Fibroblast of lung (primary cell): ENCODE measurements at regions not wholly inside any gene's neighbourhood (a gene's known extent, or its start where the extent isn't known, plus 50 kb on each side); places are given as distances from the start of the nearest gene placed in this dataset.
A peak's percentile ranks its signal among the peaks of the same experiment; 100 is the strongest.

Experiments used
- DNase-seq, 2 donors: peaks; one replicate each; pipeline versions ENCODE4 v3.0.0 to v3.0.0-alpha.2; 2010; ENCODE audit warnings: low read depth in 2 of 2
- H2AFZ ChIP-seq: 2 replicates; pipeline ENCODE4 v1.5.1; 2012; ENCODE audit warnings: low read length, control low read depth, inconsistent platforms
- H3K27ac ChIP-seq: 2 replicates; pipeline ENCODE4 v1.5.1; 2011; ENCODE audit warnings: low read length, control low read depth; ENCODE audit not compliant: insufficient read depth
- H3K27me3 ChIP-seq: 2 replicates; pipeline ENCODE4 v1.5.1; 2011; ENCODE audit warnings: mild to moderate bottlenecking, low read length; ENCODE audit not compliant: control insufficient read depth, insufficient read depth
- H3K36me3 ChIP-seq: 2 replicates; pipeline ENCODE4 v1.5.1; 2011; ENCODE audit warnings: low read length; ENCODE audit not compliant: control insufficient read depth, insufficient read depth
- H3K4me1 ChIP-seq: 2 replicates; pipeline ENCODE4 v1.5.1; 2011; ENCODE audit warnings: low read length; ENCODE audit not compliant: control insufficient read depth, insufficient read depth; ENCODE audit errors: extremely low read depth
- H3K4me2 ChIP-seq: 2 replicates; pipeline ENCODE4 v1.5.1; 2011; ENCODE audit warnings: low read length, control low read depth; ENCODE audit not compliant: insufficient read depth; ENCODE audit errors: extremely low read depth
- H3K4me3 ChIP-seq, 4 experiments: fragments of 200-600 bp in 1 of 4; sonication (generic) in 1 of 4; replicated peaks in 1 of 4; 2 replicates each; pipeline ENCODE4 v1.5.1; 2011 to 2016; ENCODE audit warnings: low read length in 4 of 4, low read depth in 3 of 4, mild to moderate bottlenecking in 3 of 4, control low read depth in 2 of 4, inconsistent platforms in 1 of 4, mixed read lengths in 1 of 4; ENCODE audit not compliant: insufficient read depth in 1 of 4; ENCODE audit errors: control extremely low read depth in 1 of 4
- H3K79me2 ChIP-seq: 2 replicates; pipeline ENCODE4 v1.5.1; 2012; ENCODE audit warnings: mild to moderate bottlenecking, low read length, inconsistent platforms; ENCODE audit not compliant: control insufficient read depth, insufficient read depth
- H3K9ac ChIP-seq: 2 replicates; pipeline ENCODE4 v1.5.1; 2011; ENCODE audit warnings: mild to moderate bottlenecking, low read length, control low read depth; ENCODE audit not compliant: insufficient read depth
- H3K9me3 ChIP-seq: 2 replicates; pipeline ENCODE4 v1.5.1; 2012; ENCODE audit warnings: low read depth, low read length; ENCODE audit not compliant: control insufficient read depth, insufficient read depth
- H4K20me1 ChIP-seq: 2 replicates; pipeline ENCODE4 v1.5.1; 2011; ENCODE audit warnings: low read length; ENCODE audit not compliant: control insufficient read depth, insufficient read depth; ENCODE audit errors: extremely low read depth
- CTCF ChIP-seq, 2 donors: IDR thresholded peaks in 1 of 2; conservative IDR thresholded peaks in 1 of 2; 1 replicate in 1 of 2; 2 replicates in 1 of 2; pipeline ENCODE4 v1.5.1; 2011 to 2012; ENCODE audit warnings: low read length in 2 of 2, control low read depth in 1 of 2, inconsistent platforms in 1 of 2, low read depth in 1 of 2, mild to moderate bottlenecking in 1 of 2
- EZH2 ChIP-seq: IDR thresholded peaks from 2 replicates; pipeline ENCODE4 v1.5.1; 2012; ENCODE audit warnings: low read length, control low read depth, mild to moderate bottlenecking; ENCODE audit errors: missing control alignments

- no peaks in the 10 kb centered on the region for H3K4me1 ChIP-seq
- peak in 1 of 2 donors; percentile 67 for DNase-seq
- H3K4me3 ChIP-seq, result no peak overlapping the region
- no peaks in the 10 kb centered on the region for H3K9me3 ChIP-seq
- no peak overlapping the region for H3K4me2 ChIP-seq
- H3K36me3 ChIP-seq, result no peaks in the 10 kb centered on the region
- no peak overlapping the region for H3K9ac ChIP-seq
- H3K27ac ChIP-seq, result no peak overlapping the region
- no peak overlapping the region for H2AFZ ChIP-seq
- H4K20me1 ChIP-seq, result no peaks in the 10 kb centered on the region
- no peaks in the 10 kb centered on the region for H3K79me2 ChIP-seq
- TF ChIP-seq EZH2, result no peak
- TF ChIP-seq CTCF (conservative IDR thresholded peaks at IDR 0.05 in 1 of 2, IDR thresholded peaks at IDR 0.05 in 1 of 2; ENCODE audit: low read depth in 1 of 2, low read length in 2 of 2), result no peak
- H3K27me3 ChIP-seq, result no peaks in the 10 kb centered on the region
Measured at GRCh38 chr13:34654203-34654602, 287.9 kb upstream of the NBEA start.

GRCh38 chr13:34654647-34655046 is 287.4 kb upstream of the NBEA start:
- Histone ChIP-seq H3K4me1 (no peaks in the 10 kb centered on the region), H3K79me2 (no peaks in the 10 kb centered on the region), H4K20me1 (no peaks in the 10 kb centered on the region), H2AFZ (no peak overlapping the region), H3K36me3 (no peaks in the 10 kb centered on the region), H3K4me2 (no peak overlapping the region), H3K27ac (no peak overlapping the region), H3K9me3 (no peaks in the 10 kb centered on the region), H3K9ac (no peak overlapping the region), H3K4me3 (no peak overlapping the region), H3K27me3 (no peaks in the 10 kb centered on the region)
- TF ChIP-seq CTCF (conservative IDR thresholded peaks at IDR 0.05 in 1 of 2, IDR thresholded peaks at IDR 0.05 in 1 of 2; ENCODE audit: low read depth in 1 of 2, low read length in 2 of 2), result no peak
- TF ChIP-seq EZH2, result no peak
- peak in 1 of 2 donors; percentile 77 for DNase-seq

- H3K27ac ChIP-seq, result no peak overlapping the region
- no peaks in the 10 kb centered on the region for H3K36me3 ChIP-seq
- H4K20me1 ChIP-seq, result no peaks in the 10 kb centered on the region
- no peak overlapping the region for H2AFZ ChIP-seq
- no peaks in the 10 kb centered on the region for H3K27me3 ChIP-seq
- no peak overlapping the region for H3K9ac ChIP-seq
- no peak for TF ChIP-seq EZH2
- no peak for TF ChIP-seq CTCF (conservative IDR thresholded peaks at IDR 0.05 in 1 of 2, IDR thresholded peaks at IDR 0.05 in 1 of 2; ENCODE audit: low read depth in 1 of 2, low read length in 2 of 2)
- no peak overlapping the region for H3K4me2 ChIP-seq
- no peak overlapping the region for H3K4me3 ChIP-seq
- no peaks in the 10 kb centered on the region for H3K79me2 ChIP-seq
- H3K4me1 ChIP-seq, result no peaks in the 10 kb centered on the region
- no peaks in the 10 kb centered on the region for H3K9me3 ChIP-seq
- DNase-seq, result no peak
Measured at GRCh38 chr13:34655554-34655953, 286.5 kb upstream of the NBEA start.
